HG02852 (cell line): ENCODE measurements at regions not wholly inside any gene's neighbourhood (a gene's known extent, or its start where the extent isn't known, plus 50 kb on each side); places are given as distances from the start of the nearest gene placed in this dataset.
"Not testable (repeated sequence)": the region's sequence is repeated elsewhere in the genome, so short reads cannot be mapped to it uniquely, and the experiment has no call there.

Experiments
- ATAC-seq: cut with Tn5 transposase; IDR thresholded peaks from one replicate; pipeline ENCODE4 v1.9.1; 2021; ENCODE audit warnings: mild to moderate bottlenecking, moderate library complexity; ENCODE audit not compliant: unreplicated experiment

- peak; percentile 92 for ATAC-seq
Measured at GRCh38 chr3:177449360-177450006, 252.2 kb upstream of the TBL1XR1 start.

- ATAC-seq: no peak
Measured at GRCh38 chr3:177451301-177451750, 254.0 kb upstream of the TBL1XR1 start.

- ATAC-seq: no peak
Measured at GRCh38 chr3:177451864-177452830, 254.9 kb upstream of the TBL1XR1 start.

DNA sequence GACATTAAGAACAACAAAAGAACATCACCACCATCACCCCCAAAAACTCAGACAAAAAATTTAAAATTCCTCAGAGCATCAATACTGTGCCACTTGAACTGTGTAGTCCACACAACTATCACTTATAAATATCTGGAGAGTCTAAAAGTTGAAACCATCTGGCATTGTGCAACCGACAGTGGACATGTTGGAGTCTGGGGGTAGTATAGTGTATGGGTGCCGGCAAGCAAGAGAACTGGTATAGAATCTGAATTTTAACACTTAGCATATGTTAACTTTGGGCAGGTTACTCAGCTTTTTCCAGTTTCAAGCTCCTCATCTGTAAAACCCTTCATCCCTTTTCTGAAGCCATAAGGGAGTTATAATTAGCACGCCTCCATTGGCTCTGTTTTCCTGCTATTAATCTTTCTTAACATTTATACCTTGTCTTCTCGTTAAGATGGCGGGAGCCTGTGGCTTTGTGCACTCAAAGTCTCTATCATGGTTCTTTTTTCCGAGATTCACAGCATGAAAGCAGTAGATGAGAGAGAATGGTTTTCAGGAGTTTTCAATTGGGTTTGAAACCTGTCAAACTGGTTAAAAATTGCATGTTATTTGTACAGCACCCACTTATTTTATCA, 255.7 kb upstream of the TBL1XR1 start:
- no peak for ATAC-seq

GRCh38 chr3:177453451-177453844, 256.2 kb upstream of the TBL1XR1 start:
- ATAC-seq: no peak

- not testable (repeated sequence) for ATAC-seq
Measured at GRCh38 chr3:177457204-177457603, 259.9 kb upstream of the TBL1XR1 start.

DNA sequence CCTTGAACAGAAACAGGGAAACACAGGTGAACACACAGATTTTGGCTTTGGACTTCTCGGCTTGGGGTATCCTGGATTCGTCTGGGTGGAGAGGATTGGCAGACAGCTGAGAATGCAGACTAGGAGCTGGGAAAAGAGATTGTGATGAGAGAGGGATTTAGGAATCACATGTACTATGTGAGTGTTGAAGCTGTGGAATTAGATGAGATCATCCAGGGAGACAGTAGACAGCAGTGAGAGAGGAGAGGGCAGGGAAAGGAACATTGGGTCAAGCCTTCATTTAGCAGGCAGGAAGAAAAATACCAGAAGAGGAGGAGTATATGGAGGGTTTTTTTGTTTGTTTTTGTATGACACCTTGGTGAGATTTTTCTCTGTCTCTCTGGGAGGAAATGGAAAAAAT, 262.1 kb upstream of the TBL1XR1 start:
- ATAC-seq: no peak

DNA sequence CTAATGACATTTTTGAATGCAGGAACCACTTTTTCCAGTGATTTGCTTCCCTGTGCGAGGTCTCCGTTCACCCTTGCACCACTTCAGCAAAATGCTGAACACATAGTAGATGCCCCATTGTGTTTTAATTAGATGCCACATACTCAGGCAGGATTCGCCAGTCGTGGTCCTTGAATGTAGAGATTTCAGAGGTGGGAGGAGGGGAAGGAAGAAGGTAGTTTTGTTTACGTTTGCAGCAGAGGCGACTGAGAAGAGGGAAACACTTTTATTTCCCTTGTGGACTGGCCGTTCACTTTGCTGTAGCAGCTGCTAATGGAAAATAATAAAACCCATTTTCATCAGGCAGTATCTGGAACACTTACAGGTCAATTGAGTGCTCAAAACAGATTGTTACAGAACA, 262.8 kb upstream of the TBL1XR1 start:
- no peak for ATAC-seq

GRCh38 chr3:177461765-177462164, 264.5 kb upstream of the TBL1XR1 start:
- no peak for ATAC-seq

GRCh38 chr3:177463341-177463740, 266.1 kb upstream of the TBL1XR1 start:
- ATAC-seq: not testable (repeated sequence)

DNA sequence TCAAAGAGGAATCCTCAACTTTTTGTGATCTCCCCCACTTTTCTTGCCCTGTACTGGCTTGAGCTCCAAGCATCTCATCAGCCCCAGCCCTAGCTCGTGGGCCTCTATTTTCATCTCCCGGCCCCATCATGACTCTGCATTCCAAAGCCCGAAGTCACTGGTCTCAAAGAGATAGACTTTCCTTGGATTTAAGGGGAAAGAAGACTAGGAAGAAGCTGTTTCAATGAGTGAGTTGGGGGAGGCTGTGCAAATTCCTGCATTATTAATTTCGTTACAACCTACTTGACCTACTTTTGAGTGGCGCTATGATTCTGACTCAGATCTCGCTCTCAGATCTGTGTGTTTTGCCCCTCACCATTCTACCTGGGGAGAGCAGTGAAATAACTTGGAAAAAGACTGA, 266.6 kb upstream of the TBL1XR1 start:
- no peak for ATAC-seq

DNA sequence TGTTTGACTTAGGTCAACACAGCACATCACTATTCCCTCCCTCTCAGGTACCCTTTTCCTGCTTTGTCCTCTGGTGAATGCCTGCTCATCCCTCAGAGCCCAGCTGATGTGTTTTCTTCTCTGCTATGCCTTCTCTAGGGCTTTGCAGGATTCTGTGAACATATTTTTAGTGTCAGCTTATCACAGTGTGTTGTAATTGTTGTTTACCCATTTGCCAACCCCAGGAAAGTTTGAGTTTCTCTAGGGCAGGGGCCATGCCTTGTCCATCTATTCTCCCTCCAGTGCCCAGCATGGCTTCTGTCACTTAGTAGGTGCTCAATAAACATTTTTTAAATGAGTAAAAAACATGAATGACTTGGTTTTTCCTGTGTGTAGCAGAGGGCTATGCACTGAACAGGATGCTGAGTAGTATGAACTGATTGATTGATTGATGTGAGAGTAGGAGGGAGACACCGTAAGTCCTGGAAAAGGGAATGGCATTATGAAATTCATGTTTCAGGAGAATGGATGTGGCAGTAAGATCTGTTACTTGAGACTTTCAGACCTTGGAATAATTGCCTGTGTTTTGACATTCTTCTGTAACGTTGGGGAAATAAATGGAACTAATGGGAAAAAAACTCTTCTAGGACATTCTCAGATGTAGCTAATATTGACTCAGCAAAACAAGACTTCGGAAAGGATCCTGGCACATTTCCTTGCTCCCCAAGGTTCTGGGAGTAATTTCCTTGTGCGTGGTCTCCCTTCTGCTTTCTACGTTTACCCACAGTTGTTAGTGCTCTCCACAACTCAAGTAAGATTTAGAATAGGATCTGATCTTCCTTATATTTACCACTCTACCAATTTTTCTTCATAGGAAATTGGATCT, 267.3 kb upstream of the TBL1XR1 start:
- no peak for ATAC-seq

DNA sequence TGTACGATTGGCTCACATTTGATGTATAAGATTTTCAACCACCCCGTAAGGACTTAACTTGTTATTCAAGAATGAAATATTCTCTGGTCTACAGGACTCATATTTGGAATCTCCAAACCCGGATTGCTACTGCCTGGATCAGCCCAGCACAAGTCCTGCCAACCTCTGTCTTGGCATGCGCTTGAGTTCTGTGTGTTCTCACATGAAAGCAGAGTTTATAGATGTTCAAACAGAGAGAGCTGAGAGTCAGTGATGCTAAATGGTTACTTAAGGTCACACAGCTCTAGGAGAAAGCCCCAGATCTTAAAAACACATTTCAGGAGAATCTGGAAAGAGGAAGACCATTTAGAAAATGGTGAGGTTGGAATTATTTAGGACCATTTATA, 268.0 kb upstream of the TBL1XR1 start:
- no peak for ATAC-seq

DNA sequence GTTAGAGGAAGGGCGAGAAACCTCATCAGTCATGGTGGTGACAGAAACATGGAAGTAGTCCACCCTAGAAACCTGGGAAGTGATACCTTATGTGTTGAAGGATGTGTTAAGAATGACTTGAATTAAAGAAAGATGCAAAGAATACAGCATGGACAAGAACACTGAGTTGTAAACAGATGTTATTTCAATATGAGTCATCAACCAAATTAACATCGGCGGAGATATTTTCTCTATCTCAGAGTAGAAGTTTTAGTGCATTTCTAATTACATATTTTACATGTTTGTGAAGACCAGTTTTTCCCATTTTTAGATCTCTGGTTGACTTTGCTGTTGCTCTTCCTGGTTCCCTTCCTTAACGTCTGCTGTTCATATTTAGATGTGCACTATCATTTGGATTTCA, 268.8 kb upstream of the TBL1XR1 start:
- ATAC-seq: no peak

- not testable (repeated sequence) for ATAC-seq
Measured at GRCh38 chr3:177466622-177467021, 269.3 kb upstream of the TBL1XR1 start.

- no peak for ATAC-seq
Measured at GRCh38 chr3:177467247-177467985, 270.1 kb upstream of the TBL1XR1 start.

- no peak for ATAC-seq
Measured at GRCh38 chr3:177468331-177468730, 271.0 kb upstream of the TBL1XR1 start.

DNA sequence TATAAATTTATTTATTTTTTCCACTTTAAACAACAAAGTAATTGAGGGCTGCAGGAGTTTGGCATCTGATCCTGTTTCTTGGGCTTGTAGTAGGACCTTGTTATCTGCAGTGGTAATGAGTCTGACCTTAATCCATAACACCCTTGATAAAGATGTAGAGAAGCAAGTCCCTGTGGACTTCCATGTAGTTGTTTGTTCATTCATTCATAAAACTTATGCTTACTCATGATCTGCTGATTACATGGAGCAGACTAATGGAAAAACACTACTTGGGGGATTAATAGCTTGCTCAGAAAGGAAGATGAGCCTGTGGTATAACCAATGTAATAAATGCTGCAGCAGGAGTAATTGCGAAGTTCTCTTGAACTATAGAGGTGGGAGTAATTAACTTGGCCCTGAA, 271.5 kb upstream of the TBL1XR1 start:
- ATAC-seq: no peak

DNA sequence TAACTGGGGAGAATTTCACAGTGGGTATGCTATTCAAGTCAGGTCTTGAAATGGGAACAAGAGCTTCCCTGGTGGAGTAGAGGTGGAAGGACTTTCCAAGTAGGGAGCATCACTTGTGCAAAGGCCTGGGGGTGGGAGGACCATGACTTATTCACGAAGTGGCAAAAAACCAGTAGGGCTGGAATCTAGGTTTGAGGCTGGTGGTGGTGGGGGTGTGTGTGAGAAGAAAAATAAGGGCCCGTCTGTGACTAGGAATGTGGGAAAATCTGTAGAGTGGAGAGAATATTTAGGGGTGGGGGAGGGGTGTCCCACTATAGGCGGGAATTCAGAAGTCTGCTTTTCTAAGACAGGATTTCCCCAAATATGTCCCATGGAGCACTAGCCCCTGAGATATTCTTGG, 271.9 kb upstream of the TBL1XR1 start:
- ATAC-seq: no peak
